Vagina (tissue), 2 donors: ENCODE measurements at regions not wholly inside any gene's neighbourhood (a gene's known extent, or its start where the extent isn't known, plus 50 kb on each side); places are given as distances from the start of the nearest gene placed in this dataset.

Source experiments
- DNase-seq, 2 donors: peaks; one replicate each; pipeline ENCODE4 v3.0.0-alpha.2; 2017; ENCODE audit errors: extremely low spot score in 2 of 2
- H3K27ac ChIP-seq: fragments of 200-600 bp; sonication (generic); one replicate; pipeline ENCODE4 v1.5.1; 2019
- H3K27me3 ChIP-seq: fragments of 200-600 bp; sonication (generic); one replicate; pipeline ENCODE4 v1.5.1; 2019
- H3K36me3 ChIP-seq, 2 donors: fragments of 200-600 bp; sonication (generic); one replicate each; pipeline ENCODE4 v1.5.1; 2017 to 2019
- H3K4me1 ChIP-seq: fragments of 200-600 bp; sonication (generic); one replicate; pipeline ENCODE4 v1.5.1; 2019
- H3K4me3 ChIP-seq, 2 donors: fragments of 200-600 bp; sonication (generic); 1 replicate in 1 of 2; 2 replicates in 1 of 2; pipeline ENCODE4 v1.5.1; 2016 to 2019
- H3K9me3 ChIP-seq: fragments of 200-600 bp; sonication (generic); one replicate; pipeline ENCODE4 v1.5.1; 2019
- POLR2A ChIP-seq, 2 donors: fragments of 450-650 bp; IDR thresholded peaks; one replicate each; pipeline ENCODE4 v1.6.1; 2017; ENCODE audit warnings: antibody characterized with exemption in 2 of 2, mild to moderate bottlenecking in 2 of 2, moderate library complexity in 2 of 2
- POLR2AphosphoS5 ChIP-seq, 2 donors: sonication (generic); formaldehyde crosslinking; IDR thresholded peaks; one replicate each; pipeline ENCODE4 v1.9.0; 2017; ENCODE audit warnings: antibody characterized with exemption in 2 of 2, mild to moderate bottlenecking in 2 of 2, low read depth in 1 of 2; ENCODE audit not compliant: insufficient read depth in 1 of 2
- intact Hi-C: fragments of 100-400 bp; cut with DNase I; formaldehyde crosslinking; loops from one replicate; pipeline ENCODE4 v1.15.1; 2023
- TF ChIP-seq, protein P1 (sequence below), 3 experiments: fragments of 450-650 bp in 2 of 3; fragments of 200-600 bp in 1 of 3; sonication (generic) in 1 of 3; IDR thresholded peaks; one replicate each; pipeline ENCODE4 v1.5.1; 2017 to 2019; ENCODE audit warnings: antibody characterized with exemption in 3 of 3, mild to moderate bottlenecking in 2 of 3, moderate library complexity in 2 of 3

DNA sequence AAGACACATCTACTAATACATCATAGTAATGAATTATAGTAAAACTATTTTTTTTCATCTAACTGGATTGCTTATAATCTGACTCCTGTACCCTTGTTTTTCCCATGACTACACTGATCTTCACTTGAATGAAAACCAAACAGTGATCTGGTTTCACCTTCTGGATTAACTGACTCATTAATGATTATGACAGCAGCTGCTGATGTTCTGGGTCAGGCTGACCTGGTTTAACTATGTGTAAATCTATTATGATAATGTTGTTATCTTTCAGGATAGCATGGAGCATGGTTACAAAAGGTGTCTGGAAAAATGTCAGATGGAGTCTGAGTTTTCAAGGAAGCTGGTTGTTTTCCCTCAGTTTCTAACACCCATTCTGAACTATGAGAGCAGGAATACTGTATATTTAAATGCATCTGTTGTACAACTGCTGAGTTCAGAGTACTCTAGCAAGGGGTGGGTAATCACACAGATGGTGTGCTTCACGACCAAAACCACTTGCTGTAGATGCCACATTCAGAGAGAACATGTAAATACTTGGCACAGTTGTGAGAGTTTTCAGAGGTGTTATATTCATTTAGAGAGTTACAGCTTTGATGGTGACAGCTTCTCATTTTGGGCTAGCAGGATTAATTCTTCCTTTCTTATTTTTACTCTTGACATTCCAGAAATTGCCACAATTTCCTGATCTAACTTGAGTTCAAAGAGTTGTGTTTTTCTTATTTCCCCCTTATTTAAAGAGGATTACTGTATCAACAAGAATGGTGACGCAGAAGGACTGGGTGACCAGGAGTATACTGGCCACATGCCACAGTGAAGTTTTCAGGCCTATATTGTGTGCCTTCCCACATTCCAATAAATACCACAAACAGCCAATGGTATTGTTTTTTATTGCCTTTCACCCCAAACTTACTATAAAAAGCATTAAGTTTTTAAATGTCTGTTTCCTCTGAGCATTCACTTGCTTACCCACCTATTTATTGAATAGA is 249.7 kb upstream of the TET2 start:
- Histone ChIP-seq H3K36me3 (no peaks in the 10 kb centered on the region), H3K27ac (no peak overlapping the region), H3K9me3 (no peaks in the 10 kb centered on the region), H3K4me1 (peaks cover 27% of the 10 kb centered on the region), H3K4me3 (no peak overlapping the region), H3K27me3 (no peaks in the 10 kb centered on the region)
- DNase-seq: no peak
- intact Hi-C loops: no loop called here
- TF ChIP-seq POLR2A (IDR thresholded peaks at IDR 0.05) (no peak), POLR2AphosphoS5 (IDR thresholded peaks at IDR 0.05; ENCODE audit: insufficient read depth in 1 of 2, low read depth in 1 of 2) (no peak)
- TF ChIP-seq, protein P1, sequence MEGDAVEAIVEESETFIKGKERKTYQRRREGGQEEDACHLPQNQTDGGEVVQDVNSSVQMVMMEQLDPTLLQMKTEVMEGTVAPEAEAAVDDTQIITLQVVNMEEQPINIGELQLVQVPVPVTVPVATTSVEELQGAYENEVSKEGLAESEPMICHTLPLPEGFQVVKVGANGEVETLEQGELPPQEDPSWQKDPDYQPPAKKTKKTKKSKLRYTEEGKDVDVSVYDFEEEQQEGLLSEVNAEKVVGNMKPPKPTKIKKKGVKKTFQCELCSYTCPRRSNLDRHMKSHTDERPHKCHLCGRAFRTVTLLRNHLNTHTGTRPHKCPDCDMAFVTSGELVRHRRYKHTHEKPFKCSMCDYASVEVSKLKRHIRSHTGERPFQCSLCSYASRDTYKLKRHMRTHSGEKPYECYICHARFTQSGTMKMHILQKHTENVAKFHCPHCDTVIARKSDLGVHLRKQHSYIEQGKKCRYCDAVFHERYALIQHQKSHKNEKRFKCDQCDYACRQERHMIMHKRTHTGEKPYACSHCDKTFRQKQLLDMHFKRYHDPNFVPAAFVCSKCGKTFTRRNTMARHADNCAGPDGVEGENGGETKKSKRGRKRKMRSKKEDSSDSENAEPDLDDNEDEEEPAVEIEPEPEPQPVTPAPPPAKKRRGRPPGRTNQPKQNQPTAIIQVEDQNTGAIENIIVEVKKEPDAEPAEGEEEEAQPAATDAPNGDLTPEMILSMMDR (IDR thresholded peaks at IDR 0.05): no peak

DNA sequence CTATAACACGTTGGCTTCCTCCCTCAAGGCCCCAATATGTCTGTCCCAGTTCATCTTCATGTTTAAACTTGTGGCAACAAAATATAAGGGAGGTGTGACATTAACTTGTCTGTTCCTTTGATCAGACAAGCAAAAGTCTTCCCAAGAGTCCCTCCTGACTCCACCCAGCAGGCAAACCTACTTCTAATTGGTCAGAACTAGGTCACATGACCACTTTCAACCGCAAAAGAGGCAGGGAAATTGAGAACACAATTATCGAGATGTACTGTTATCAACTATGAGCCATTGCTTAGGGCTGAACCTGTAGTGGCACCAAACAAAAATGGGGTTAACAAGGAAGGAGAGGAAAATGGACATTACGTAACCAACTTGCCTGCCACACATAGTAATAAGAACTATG is 246.8 kb upstream of the TET2 start:
- Histone ChIP-seq H3K27me3 (no peaks in the 10 kb centered on the region), H3K27ac (no peak overlapping the region), H3K4me1 (peaks cover 27% of the 10 kb centered on the region), H3K9me3 (no peaks in the 10 kb centered on the region), H3K4me3 (no peak overlapping the region), H3K36me3 (no peaks in the 10 kb centered on the region)
- no peak for DNase-seq
- intact Hi-C loops: no loop called here
- TF ChIP-seq POLR2A (IDR thresholded peaks at IDR 0.05) (no peak), POLR2AphosphoS5 (IDR thresholded peaks at IDR 0.05; ENCODE audit: insufficient read depth in 1 of 2, low read depth in 1 of 2) (no peak)
- TF ChIP-seq, protein P1 (IDR thresholded peaks at IDR 0.05): no peak

DNA sequence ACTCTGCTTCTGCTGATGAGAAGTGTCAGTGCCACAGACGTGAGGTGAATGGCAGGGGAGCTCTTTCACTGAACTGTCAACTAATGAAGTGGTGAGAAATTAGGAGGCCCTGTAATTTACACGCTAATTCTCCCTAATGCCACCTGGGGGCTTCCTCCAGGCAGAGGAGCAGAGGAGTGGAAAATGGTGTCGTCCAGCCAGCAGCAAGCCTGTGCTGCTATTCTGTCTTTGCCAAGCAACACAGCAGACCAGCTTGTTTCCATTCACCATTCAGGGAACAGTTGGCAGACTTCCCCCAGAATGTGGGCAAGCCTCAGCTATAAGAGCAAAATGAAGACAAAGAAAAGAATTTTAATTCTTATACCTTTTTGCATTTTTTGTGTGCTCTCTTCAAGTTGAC is 245.2 kb upstream of the TET2 start:
- no peak for TF ChIP-seq POLR2A (IDR thresholded peaks at IDR 0.05)
- TF ChIP-seq POLR2AphosphoS5 (IDR thresholded peaks at IDR 0.05; ENCODE audit: insufficient read depth in 1 of 2, low read depth in 1 of 2): no peak
- TF ChIP-seq, protein P1 (IDR thresholded peaks at IDR 0.05): no peak
- Histone ChIP-seq H3K27me3 (no peaks in the 10 kb centered on the region), H3K36me3 (no peaks in the 10 kb centered on the region), H3K27ac (no peak overlapping the region), H3K9me3 (no peaks in the 10 kb centered on the region), H3K4me3 (no peak overlapping the region), H3K4me1 (peaks cover 29% of the 10 kb centered on the region)
- no peak for DNase-seq
- intact Hi-C loops: no loop called here

DNA sequence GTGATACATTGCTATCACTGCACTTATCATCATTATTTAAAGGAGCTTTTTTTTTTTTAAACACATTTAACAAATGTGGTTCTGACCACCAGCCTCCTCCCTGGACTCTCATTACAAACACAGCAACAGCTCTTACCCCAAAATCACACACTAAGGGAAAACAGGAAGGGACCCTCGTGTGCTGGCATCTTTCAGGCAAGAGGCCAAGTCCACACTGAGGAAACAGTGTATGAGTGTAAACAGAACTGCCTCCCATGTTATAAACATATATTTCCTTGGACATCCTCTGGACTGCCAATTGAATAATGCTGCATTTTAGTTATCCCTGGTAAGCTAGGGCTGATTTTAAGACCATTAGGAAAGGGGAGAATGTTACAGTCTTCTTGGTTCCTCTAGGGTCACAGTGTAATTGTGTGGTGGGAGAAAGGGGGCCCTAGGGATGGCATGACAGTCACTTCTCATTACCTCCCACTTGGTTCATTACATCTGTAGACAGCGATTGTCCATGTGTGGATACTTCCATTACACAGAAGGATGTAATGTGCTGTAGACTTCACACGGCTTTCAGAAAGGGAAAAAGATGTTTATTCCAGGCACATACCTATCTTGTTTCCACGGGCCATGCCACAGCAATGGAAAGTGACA is 244.6 kb upstream of the TET2 start:
- H3K27me3 ChIP-seq: no peaks in the 10 kb centered on the region
- no peaks in the 10 kb centered on the region for H3K9me3 ChIP-seq
- DNase-seq: no peak
- TF ChIP-seq, protein P1 (IDR thresholded peaks at IDR 0.05): no peak
- TF ChIP-seq POLR2A (IDR thresholded peaks at IDR 0.05) (no peak), POLR2AphosphoS5 (IDR thresholded peaks at IDR 0.05; ENCODE audit: insufficient read depth in 1 of 2, low read depth in 1 of 2) (no peak)
- no peak overlapping the region for H3K27ac ChIP-seq
- no peaks in the 10 kb centered on the region for H3K36me3 ChIP-seq
- H3K4me3 ChIP-seq: no peak overlapping the region
- H3K4me1 ChIP-seq: peaks cover 29% of the 10 kb centered on the region
- intact Hi-C loops: no loop called here
